ENCODE measurements at regions not wholly inside any gene's neighbourhood (a gene's known extent, or its start where the extent isn't known, plus 50 kb on each side); places are given as distances from the start of the nearest gene placed in this dataset.

GRCh38 chr7:20019757-20020432, 197.3 kb downstream of the MACC1 start (continued):
- 0 out of 2 replicates have a peak, but pooled peaks have one; percentile 40 for TF ChIP-seq ZNF114 (CRISPR knock-in tag; IDR thresholded peaks at IDR 0.05)

- no peaks in the 10 kb centered on the region for H3F3A ChIP-seq (replicated peaks; ENCODE audit: low read depth)
- no peak overlapping the region for H3K27ac ChIP-seq (ENCODE audit: low read depth)
- TF ChIP-seq ZNF462 (CRISPR knock-in tag; IDR thresholded peaks at IDR 0.05) (no peak), POLR2AphosphoS5 (IDR thresholded peaks at IDR 0.05; ENCODE audit: low read depth) (no peak), STAT1 (IDR thresholded peaks at IDR 0.05; ENCODE audit: unreplicated experiment) (no peak), ZNF114 (CRISPR knock-in tag; IDR thresholded peaks at IDR 0.05) (no peak), CTCF (conservative IDR thresholded peaks at IDR 0.05; ENCODE audit: low read depth in 2 of 2) (no peak), ZNF331 (CRISPR knock-in tag; IDR thresholded peaks at IDR 0.05; ENCODE audit: low read depth) (no peak), EZH2 (IDR thresholded peaks at IDR 0.05; ENCODE audit: low read depth, unreplicated experiment) (no peak), NANOG (IDR thresholded peaks at IDR 0.05; ENCODE audit: borderline replicate concordance) (no peak), EZH2phosphoT487 (IDR thresholded peaks at IDR 0.05; ENCODE audit: unreplicated experiment) (no peak)
- H3K79me2 ChIP-seq (replicated peaks; ENCODE audit: insufficient read depth) = 0 out of 2 replicates have a peak, but pooled peaks cover 7% of the 10 kb centered on the region
- H3K27ac Mint-ChIP-seq = no peak overlapping the region
- no peak for ATAC-seq
- H4K20me1 ChIP-seq (replicated peaks; ENCODE audit: insufficient read depth) = no peaks in the 10 kb centered on the region
- H3K9me2 ChIP-seq (ENCODE audit: insufficient read depth) = no peaks in the 10 kb centered on the region
- no peak overlapping the region for H3K4me3 Mint-ChIP-seq
- peaks cover 5% of the 10 kb centered on the region; the same call in 1 of the 3 replicates for H3K9me3 Mint-ChIP-seq
- H3K4me1 ChIP-seq (ENCODE audit: insufficient read depth) = peaks cover 62% of the 10 kb centered on the region
- no peak for DNase-seq (ENCODE audit: low spot score)
- H3K27me3 Mint-ChIP-seq (ENCODE audit: insufficient read depth, low read depth, poor library complexity) = peaks cover 1% of the 10 kb centered on the region
- H3K4me1 Mint-ChIP-seq = peaks cover 36% of the 10 kb centered on the region
- H2AFZ ChIP-seq = no peak overlapping the region
- H3K36me3 Mint-ChIP-seq (ENCODE audit: low read depth) = peaks cover 15% of the 10 kb centered on the region
- no peak overlapping the region; the same call in 1 of the 2 replicates for H3K4me2 ChIP-seq
- no peaks in the 10 kb centered on the region for H3K27me3 ChIP-seq (ENCODE audit: insufficient read depth)
- H3K4me3 ChIP-seq = no peak overlapping the region
- H3K36me3 ChIP-seq (ENCODE audit: insufficient read depth) = no peaks in the 10 kb centered on the region
Observed at GRCh38 chr7:20016669-20017068, 200.5 kb downstream of the MACC1 start.

Data from GM23338 (cell line).